PC-9 (cell line): ENCODE measurements at regions not wholly inside any gene's neighbourhood (a gene's known extent, or its start where the extent isn't known, plus 50 kb on each side); places are given as distances from the start of the nearest gene placed in this dataset.
"Not testable (repeated sequence)": the region's sequence is repeated elsewhere in the genome, so short reads cannot be mapped to it uniquely, and the experiment has no call there.

Source experiments
- CTCF ChIP-seq: fragments of 200-600 bp; sonication (generic); conservative IDR thresholded peaks from 2 replicates; pipeline ENCODE4 v1.6.1; 2017; ENCODE audit warnings: mixed run types, antibody characterized with exemption, mild to moderate bottlenecking, moderate library complexity
- EZH2 ChIP-seq: fragments of 200-600 bp; sonication (generic); IDR thresholded peaks from 2 replicates; pipeline ENCODE4 v1.8.0; 2017; ENCODE audit warnings: antibody characterized with exemption, low read depth

GRCh38 chr18:12179697-12180577, 74.2 kb upstream of the CIDEA start:
- not testable (repeated sequence) for TF ChIP-seq CTCF, EZH2
